IMR-90 (cell line): ENCODE measurements at regions not wholly inside any gene's neighbourhood (a gene's known extent, or its start where the extent isn't known, plus 50 kb on each side); places are given as distances from the start of the nearest gene placed in this dataset.

ENCODE experiments used
- ATAC-seq: fragments of 200-7000 bp; cut with Tn5 transposase; 2 replicates; pipeline ENCODE4 v1.9.1; 2020; ENCODE audit warnings: low read depth, mild to moderate bottlenecking, moderate library complexity
- BruUV-seq: library from RNA; stranded (reverse); fragments of 400-500 nt; replicated peaks from 2 replicates; lab custom pipeline; 2021; lab: Mats Ljungman, UMichigan
- CTCF ChIA-PET: fragments of 300-600 bp; formaldehyde crosslinking; extraction: SDS; loops from one replicate; lab custom pipeline; 2021; ENCODE audit warnings: antibody characterized with exemption; lab: Yijun Ruan, JAX
- POLR2A ChIA-PET: fragments of 300-600 bp; sonication (Branson Sonifier 250); formaldehyde crosslinking; loops from one replicate; lab custom pipeline; 2022; ENCODE audit warnings: antibody characterized with exemption; ENCODE audit not compliant: unreplicated experiment; lab: Charles Lee
- DNase-seq: peaks from one replicate; pipeline ENCODE4 v3.0.0; 2013
- H2AFZ ChIP-seq: replicated peaks from 2 replicates; pipeline ENCODE3; 2013; ENCODE audit warnings: low read length, mild to moderate bottlenecking; ENCODE audit not compliant: poor library complexity
- H2AK5ac ChIP-seq: 2 replicates; pipeline ENCODE4 v1.6.1; 2013; ENCODE audit warnings: low read depth, low read length, inconsistent platforms
- H2AK9ac ChIP-seq: replicated peaks from 2 replicates; pipeline ENCODE3; 2013; ENCODE audit warnings: mild to moderate bottlenecking, low read depth, low read length, moderate library complexity; ENCODE audit not compliant: poor library complexity
- H2BK120ac ChIP-seq: 2 replicates; pipeline ENCODE4 v1.6.1; 2013; ENCODE audit warnings: low read depth, low read length, inconsistent platforms
- H2BK15ac ChIP-seq: 3 replicates; pipeline ENCODE4 v1.6.1; 2013; ENCODE audit warnings: low read depth, low read length, inconsistent platforms
- H2BK20ac ChIP-seq: 2 replicates; pipeline ENCODE4 v1.6.1; 2013; ENCODE audit warnings: low read depth, mild to moderate bottlenecking, inconsistent platforms, low read length, moderate library complexity
- H2BK5ac ChIP-seq: 2 replicates; pipeline ENCODE4 v1.6.1; 2013; ENCODE audit warnings: mild to moderate bottlenecking, low read depth, low read length, inconsistent platforms; ENCODE audit not compliant: poor library complexity, severe bottlenecking
- H3K14ac ChIP-seq: replicated peaks from 2 replicates; pipeline ENCODE4 v1.6.1; 2013; ENCODE audit warnings: low read depth, low read length, inconsistent platforms
- H3K18ac ChIP-seq: 2 replicates; pipeline ENCODE4 v1.6.1; 2013; ENCODE audit warnings: low read depth, low read length, control low read depth
- H3K23ac ChIP-seq: 2 replicates; pipeline ENCODE4 v1.6.1; 2013; ENCODE audit warnings: low read depth, low read length, inconsistent platforms
- H3K27ac ChIP-seq: 2 replicates; pipeline ENCODE4 v1.5.1; 2013; ENCODE audit warnings: mild to moderate bottlenecking, control low read depth, low read length; ENCODE audit not compliant: insufficient read depth
- H3K27me3 ChIP-seq: 2 replicates; pipeline ENCODE4 v1.6.1; 2013; ENCODE audit warnings: low read length; ENCODE audit not compliant: control insufficient read depth, insufficient read depth
- H3K36me3 ChIP-seq: 2 replicates; pipeline ENCODE4 v1.6.1; 2013; ENCODE audit warnings: low read length, mixed read lengths; ENCODE audit not compliant: control insufficient read depth, insufficient read depth
- H3K4ac ChIP-seq: 2 replicates; pipeline ENCODE4 v1.6.1; 2013; ENCODE audit warnings: low read depth, low read length, inconsistent platforms
- H3K4me1 ChIP-seq: 2 replicates; pipeline ENCODE4 v1.6.1; 2013; ENCODE audit warnings: low read length, mixed read lengths; ENCODE audit not compliant: control insufficient read depth, insufficient read depth
- H3K4me2 ChIP-seq: 2 replicates; pipeline ENCODE4 v1.6.1; 2013; ENCODE audit warnings: low read depth, mild to moderate bottlenecking, control low read depth, low read length, moderate library complexity
- H3K4me3 ChIP-seq: 2 replicates; pipeline ENCODE4 v1.5.1; 2013; ENCODE audit warnings: low read depth, mild to moderate bottlenecking, control low read depth, low read length, moderate library complexity; ENCODE audit not compliant: insufficient read depth
- H3K56ac ChIP-seq: 2 replicates; pipeline ENCODE4 v1.6.1; 2013; ENCODE audit warnings: low read length, inconsistent platforms; ENCODE audit not compliant: insufficient read depth; ENCODE audit errors: extremely low read depth
- H3K79me1 ChIP-seq, 2 experiments: 2 replicates each; pipeline ENCODE4 v1.6.1; 2013; ENCODE audit warnings: low read length in 2 of 2, inconsistent platforms in 1 of 2, low read depth in 1 of 2
- H3K9ac ChIP-seq: 2 replicates; pipeline ENCODE4 v1.6.1; 2013; ENCODE audit warnings: low read depth, low read length, control low read depth
- H3K9me1 ChIP-seq: 2 replicates; pipeline ENCODE4 v1.6.1; 2013; ENCODE audit warnings: low read length, inconsistent platforms; ENCODE audit not compliant: insufficient read depth
- H3K9me3 ChIP-seq: 2 replicates; pipeline ENCODE4 v1.6.1; 2013; ENCODE audit warnings: low read length; ENCODE audit not compliant: control insufficient read depth, insufficient read depth
- H4K20me1 ChIP-seq: 2 replicates; pipeline ENCODE4 v1.6.1; 2013; ENCODE audit warnings: low read length, inconsistent platforms; ENCODE audit not compliant: insufficient read depth
- H4K5ac ChIP-seq: 2 replicates; pipeline ENCODE4 v1.6.1; 2013; ENCODE audit warnings: mild to moderate bottlenecking, low read depth, low read length, control low read depth
- H4K8ac ChIP-seq, 2 experiments: 2 replicates each; pipeline ENCODE4 v1.6.1; 2013; ENCODE audit warnings: low read depth in 2 of 2, low read length in 2 of 2, control low read depth in 1 of 2, inconsistent platforms in 1 of 2
- H4K91ac ChIP-seq: 2 replicates; pipeline ENCODE4 v1.6.1; 2013; ENCODE audit warnings: low read depth, low read length, inconsistent platforms; ENCODE audit not compliant: insufficient read depth
- BHLHE40 ChIP-seq: fragments of 150-350 bp; IDR thresholded peaks from 2 replicates; pipeline ENCODE4 v1.6.1; 2016; ENCODE audit warnings: mild to moderate bottlenecking, low read depth, low read length
- CEBPB ChIP-seq: IDR thresholded peaks from 2 replicates; pipeline ENCODE4 v1.6.1; 2012; ENCODE audit warnings: low read depth, low read length, improper control_type of control experiment
- CHD1 ChIP-seq: IDR thresholded peaks from 2 replicates; pipeline ENCODE4 v1.6.1; 2012; ENCODE audit warnings: low read depth, low read length, improper control_type of control experiment
- CTCF ChIP-seq: conservative IDR thresholded peaks from 2 replicates; pipeline ENCODE4 v1.5.1; 2012; ENCODE audit warnings: mild to moderate bottlenecking, low read depth, low read length, improper control_type of control experiment
- ELK1 ChIP-seq: fragments of 150-350 bp; IDR thresholded peaks from 2 replicates; pipeline ENCODE4 v1.6.1; 2016; ENCODE audit warnings: low read depth, mild to moderate bottlenecking, low read length, moderate library complexity, borderline replicate concordance
- FOS ChIP-seq: fragments of 150-350 bp; IDR thresholded peaks from 2 replicates; pipeline ENCODE4 v1.6.1; 2016; ENCODE audit warnings: low read depth, low read length
- MAFK ChIP-seq: IDR thresholded peaks from 2 replicates; pipeline ENCODE4 v1.6.1; 2012; ENCODE audit warnings: low read depth, low read length, improper control_type of control experiment
- MAZ ChIP-seq: IDR thresholded peaks from 2 replicates; pipeline ENCODE4 v1.6.1; 2012; ENCODE audit warnings: low read depth, mild to moderate bottlenecking, low read length, improper control_type of control experiment, moderate library complexity, borderline replicate concordance
- MXI1 ChIP-seq: IDR thresholded peaks from 2 replicates; pipeline ENCODE4 v1.6.1; 2012; ENCODE audit warnings: low read depth, mild to moderate bottlenecking, low read length, moderate library complexity, borderline replicate concordance
- NFE2L2 ChIP-seq: fragments of 150-350 bp; IDR thresholded peaks from 2 replicates; pipeline ENCODE4 v1.6.1; 2016; ENCODE audit warnings: low read depth, mild to moderate bottlenecking, low read length
- POLR2A ChIP-seq: IDR thresholded peaks from 2 replicates; pipeline ENCODE4 v1.6.1; 2012; ENCODE audit warnings: mild to moderate bottlenecking, low read depth, low read length
- RAD21 ChIP-seq: IDR thresholded peaks from 2 replicates; pipeline ENCODE4 v1.6.1; 2012; ENCODE audit warnings: low read length, improper control_type of control experiment
- RCOR1 ChIP-seq: IDR thresholded peaks from 2 replicates; pipeline ENCODE4 v1.6.1; 2012; ENCODE audit warnings: mild to moderate bottlenecking, low read length, improper control_type of control experiment; ENCODE audit not compliant: insufficient replicate concordance
- RFX5 ChIP-seq: IDR thresholded peaks from 2 replicates; pipeline ENCODE4 v1.8.0; 2012; ENCODE audit warnings: low read depth, mild to moderate bottlenecking, low read length, moderate library complexity
- SMC3 ChIP-seq: fragments of 150-350 bp; IDR thresholded peaks from 2 replicates; pipeline ENCODE4 v1.6.1; 2016; ENCODE audit warnings: low read depth, mild to moderate bottlenecking, antibody characterized with exemption, low read length, moderate library complexity
- USF2 ChIP-seq: fragments of 150-350 bp; IDR thresholded peaks from 2 replicates; pipeline ENCODE4 v1.6.1; 2017; ENCODE audit warnings: mild to moderate bottlenecking, antibody characterized with exemption, low read length, low read depth
- WGBS, 2 experiments: methylation state at CpG; one replicate each; pipeline versions ENCODE4 v1.1.5 to v1.1.7; 2013; ENCODE audit warnings: missing lambda C conversion rate in 2 of 2; ENCODE audit not compliant: insufficient read length in 1 of 2; ENCODE audit errors: extremely low coverage in 2 of 2; 5-methylcytosine and 5-hydroxymethylcytosine counted together
- dilution Hi-C: fragments of 300-500 bp; cut with HindIII; formaldehyde crosslinking; loops from one replicate; pipeline ENCODE4 v1.14.3; 2018; ENCODE audit warnings: low sequenced_read_pairs; ENCODE audit not compliant: unreplicated experiment
- in situ Hi-C: fragments of 300-500 bp; cut with MboI; formaldehyde crosslinking; loops from 3 replicates; pipeline ENCODE4 v1.14.3; 2019; ENCODE audit warnings: low sequenced_read_pairs, inconsistent platforms, mixed read lengths
- intact Hi-C: fragments of 100-400 bp; cut with micrococcal nuclease; formaldehyde crosslinking; loops from 2 replicates; pipeline ENCODE4 v1.10.0; 2022

- no peak overlapping the region for H3K23ac ChIP-seq
- H3K27me3 ChIP-seq: no peaks in the 10 kb centered on the region
- H2BK120ac ChIP-seq: 0 out of 2 replicates have a peak overlapping the region, but pooled peaks have one; percentile 37
- no peaks in the 10 kb centered on the region for H3K9me3 ChIP-seq
- H4K20me1 ChIP-seq: no peaks in the 10 kb centered on the region
- H2BK5ac ChIP-seq: peak overlapping the region; percentile 65
- dilution Hi-C loops (no loop called here), in situ Hi-C loops (no loop called here), intact Hi-C loops (no loop called here)
- no peak overlapping the region for H2AK5ac ChIP-seq
- no peak overlapping the region for H3K14ac ChIP-seq
- H3K4me1 ChIP-seq: peaks cover 9% of the 10 kb centered on the region
- no TSS peak for BruUV-seq
- H3K79me1 ChIP-seq: no peaks in the 10 kb centered on the region
- H3K9me1 ChIP-seq: no peaks in the 10 kb centered on the region; the same call in 1 of the 2 replicates
- TF ChIP-seq RCOR1 (no peak), POLR2A (no peak), RFX5 (no peak), CHD1 (no peak), CTCF (no peak), ELK1 (no peak), USF2 (no peak), CEBPB (peak; percentile 24; the same call in 1 of the 2 replicates), FOS (no peak), BHLHE40 (no peak), SMC3 (no peak), MAZ (no peak), MAFK (peak; percentile 79), MXI1 (no peak), NFE2L2 (no peak), RAD21 (no peak)
- H4K5ac ChIP-seq: no peak overlapping the region
- H2AFZ ChIP-seq: no peak overlapping the region
- H3K4ac ChIP-seq: peak overlapping the region; percentile 33
- POLR2A ChIA-PET: no interaction called here
- H2AK9ac ChIP-seq: no peak overlapping the region
- peak overlapping the region; percentile 83; the same call in 1 of the 2 replicates for H3K27ac ChIP-seq
- WGBS, 2 experiments: no CpG with 5 or more reads among the region's 3 CpGs
- 0 out of 2 replicates have a peak overlapping the region, but pooled peaks have one; percentile 41 for H4K91ac ChIP-seq
- H2BK15ac ChIP-seq: peak overlapping the region; percentile 46; the same call in 1 of the 3 replicates
- H3K4me3 ChIP-seq: no peak overlapping the region
- peak overlapping the region; percentile 27 for H3K4me2 ChIP-seq
- H3K9ac ChIP-seq: no peak overlapping the region
- DNase-seq (peak; percentile 90), ATAC-seq (peak; percentile 89)
- no peaks in the 10 kb centered on the region for H3K36me3 ChIP-seq
- CTCF ChIA-PET: interaction anchor here (1.0 kb wide), 1 partner anchor 77 kb away, joined by 5 read pairs; no protein-coding TSS in a partner anchor
- H3K18ac ChIP-seq: no peak overlapping the region
- peak overlapping the region; percentile 32; the same call in 1 of the 2 replicates for H2BK20ac ChIP-seq
- H4K8ac ChIP-seq: no peak overlapping the region
- no peak overlapping the region for H3K56ac ChIP-seq
Observed at GRCh38 chr4:100016191-100016590, 66.1 kb upstream of the H2AZ1 start.
